MM.1S (cell line): ENCODE measurements at regions not wholly inside any gene's neighbourhood (a gene's known extent, or its start where the extent isn't known, plus 50 kb on each side); places are given as distances from the start of the nearest gene placed in this dataset.

Experiments
- CTCF ChIP-seq: fragments of 300-600 bp; sonication (generic); IDR thresholded peaks from 2 replicates; pipeline ENCODE4 v1.5.1; 2016; ENCODE audit warnings: antibody characterized with exemption, low read length, mixed read lengths
- EZH2 ChIP-seq: fragments of 300-600 bp; sonication (generic); optimal IDR thresholded peaks from 2 replicates; pipeline ENCODE3; 2017; ENCODE audit warnings: low read depth, mild to moderate bottlenecking, antibody characterized with exemption, low read length, mixed read lengths

DNA sequence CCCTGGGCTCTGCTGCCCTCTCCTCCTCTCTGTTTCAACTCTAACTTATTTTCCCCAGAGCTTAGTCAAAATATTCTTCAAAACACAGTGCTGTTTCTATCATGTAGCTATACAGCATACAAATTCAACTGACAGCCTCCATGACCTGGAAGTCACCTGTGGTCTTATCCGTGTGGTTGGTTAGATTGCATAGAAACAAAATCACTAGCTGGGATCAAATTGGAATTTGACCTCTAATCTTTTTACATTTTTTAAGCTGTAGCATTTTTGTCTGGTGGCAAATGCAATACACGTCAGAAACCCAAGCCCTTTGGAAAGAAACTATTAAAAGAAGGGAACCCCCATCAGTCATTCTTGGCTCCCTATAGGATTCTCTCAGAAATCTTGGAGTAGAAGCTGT, 57.3 kb downstream of the ABCC12 start:
- TF ChIP-seq CTCF (no peak), EZH2 (no peak)
